Ishikawa (cell line): ENCODE measurements at regions not wholly inside any gene's neighbourhood (a gene's known extent, or its start where the extent isn't known, plus 50 kb on each side); places are given as distances from the start of the nearest gene placed in this dataset.

Source experiments
- CEBPB ChIP-seq: IDR thresholded peaks from 2 replicates; pipeline ENCODE4 v1.6.1; 2012
- CREB1 ChIP-seq: IDR thresholded peaks from 2 replicates; pipeline ENCODE4 v1.6.1; 2012; ENCODE audit warnings: low read depth
- EGR1 ChIP-seq: IDR thresholded peaks from 2 replicates; pipeline ENCODE4 v1.6.1; 2012
- EP300 ChIP-seq: IDR thresholded peaks from 2 replicates; pipeline ENCODE4 v1.6.1; 2012; ENCODE audit warnings: borderline replicate concordance
- FOXM1 ChIP-seq: IDR thresholded peaks from 2 replicates; pipeline ENCODE4 v1.6.1; 2012; ENCODE audit warnings: low read depth, borderline replicate concordance
- MAX ChIP-seq: IDR thresholded peaks from 2 replicates; pipeline ENCODE4 v1.6.1; 2012
- NFIC ChIP-seq: IDR thresholded peaks from 2 replicates; pipeline ENCODE4 v1.6.1; 2012
- RAD21 ChIP-seq: IDR thresholded peaks from 2 replicates; pipeline ENCODE4 v1.6.1; 2012; ENCODE audit warnings: low read depth
- REST ChIP-seq: IDR thresholded peaks from 2 replicates; pipeline ENCODE4 v1.6.1; 2012; ENCODE audit warnings: low read depth, mild to moderate bottlenecking
- TAF1 ChIP-seq: IDR thresholded peaks from 2 replicates; pipeline ENCODE4 v1.6.1; 2012; ENCODE audit warnings: low read depth, mild to moderate bottlenecking
- TCF12 ChIP-seq: IDR thresholded peaks from 2 replicates; pipeline ENCODE4 v1.6.1; 2012; ENCODE audit warnings: low read depth
- TEAD4 ChIP-seq: IDR thresholded peaks from 2 replicates; pipeline ENCODE4 v1.6.1; 2012
- USF1 ChIP-seq: IDR thresholded peaks from 2 replicates; pipeline ENCODE4 v1.6.1; 2012
- YY1 ChIP-seq: IDR thresholded peaks from 2 replicates; pipeline ENCODE4 v1.6.1; 2012; ENCODE audit warnings: low read depth
- ZBTB7A ChIP-seq: IDR thresholded peaks from 2 replicates; pipeline ENCODE4 v1.6.1; 2012; ENCODE audit warnings: low read depth

- TF ChIP-seq RAD21 (no peak), CREB1 (no peak), NFIC (no peak), YY1 (no peak), TEAD4 (no peak), REST (no peak), ZBTB7A (no peak), FOXM1 (no peak)
Measured at GRCh38 chr1:114318961-114319360, 165.3 kb upstream of the SYT6 start.

GRCh38 chr1:114316204-114316603 lies 162.5 kb upstream of the SYT6 start:
- TF ChIP-seq MAX (no peak), CEBPB (no peak), RAD21 (no peak), ZBTB7A (no peak), REST (no peak), TCF12 (no peak), TEAD4 (no peak), EP300 (no peak)

- TF ChIP-seq NFIC, result no peak
- TF ChIP-seq EGR1, result no peak
- TF ChIP-seq TAF1, result no peak
- TF ChIP-seq MAX, result no peak
- no peak for TF ChIP-seq EP300
- no peak for TF ChIP-seq YY1
- no peak for TF ChIP-seq REST
- no peak for TF ChIP-seq FOXM1
- no peak for TF ChIP-seq CREB1
- no peak for TF ChIP-seq TEAD4
- TF ChIP-seq CEBPB, result no peak
- TF ChIP-seq TCF12, result no peak
- TF ChIP-seq RAD21, result no peak
- TF ChIP-seq USF1, result no peak
- no peak for TF ChIP-seq ZBTB7A
Measured at GRCh38 chr1:114315631-114316030, 162.0 kb upstream of the SYT6 start.

- TF ChIP-seq EGR1 (no peak), REST (no peak), NFIC (no peak), TEAD4 (no peak), YY1 (no peak), RAD21 (no peak), ZBTB7A (no peak), TAF1 (no peak), EP300 (no peak), FOXM1 (no peak), CREB1 (no peak), MAX (no peak), USF1 (no peak), CEBPB (no peak), TCF12 (no peak)
Measured at GRCh38 chr1:114314576-114314975, 160.9 kb upstream of the SYT6 start.
